ENCODE measurements at regions not wholly inside any gene's neighbourhood (a gene's known extent, or its start where the extent isn't known, plus 50 kb on each side); places are given as distances from the start of the nearest gene placed in this dataset.
A peak's percentile ranks its signal among the peaks of the same experiment; 100 is the strongest.

- DNase-seq (ENCODE audit: low read depth, low spot score): no peak
Observed at GRCh38 chr16:88284626-88285513, 97.9 kb upstream of the ZNF469 start.

GRCh38 chr16:88285514-88285822 lies 97.3 kb upstream of the ZNF469 start:
- no peak for DNase-seq (ENCODE audit: low read depth, low spot score)

GRCh38 chr16:88286301-88286923 lies 96.3 kb upstream of the ZNF469 start:
- no peak for DNase-seq (ENCODE audit: low read depth, low spot score)

DNA sequence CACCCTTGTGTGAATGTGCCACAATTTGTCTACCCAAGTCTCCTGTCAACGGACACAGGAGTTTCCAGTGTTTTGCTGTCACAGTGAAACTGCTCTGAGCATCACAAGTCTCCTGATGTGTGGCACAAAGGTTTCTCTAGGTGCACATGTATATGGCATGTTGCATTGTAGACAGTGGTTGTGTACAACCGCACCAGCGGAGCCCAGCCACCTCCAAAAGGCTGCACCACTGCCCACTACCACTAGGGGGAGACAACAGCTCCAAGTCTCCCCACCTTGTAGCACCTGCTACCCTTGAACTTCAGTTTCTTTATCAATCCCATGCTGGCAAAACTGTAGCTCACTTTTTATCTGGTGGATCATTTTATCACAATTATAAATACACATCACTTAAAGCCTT lies 95.5 kb upstream of the ZNF469 start:
- no peak for DNase-seq (ENCODE audit: low read depth, low spot score)

GRCh38 chr16:88288303-88288702 lies 94.5 kb upstream of the ZNF469 start:
- no peak for DNase-seq (ENCODE audit: low read depth, low spot score)

DNA sequence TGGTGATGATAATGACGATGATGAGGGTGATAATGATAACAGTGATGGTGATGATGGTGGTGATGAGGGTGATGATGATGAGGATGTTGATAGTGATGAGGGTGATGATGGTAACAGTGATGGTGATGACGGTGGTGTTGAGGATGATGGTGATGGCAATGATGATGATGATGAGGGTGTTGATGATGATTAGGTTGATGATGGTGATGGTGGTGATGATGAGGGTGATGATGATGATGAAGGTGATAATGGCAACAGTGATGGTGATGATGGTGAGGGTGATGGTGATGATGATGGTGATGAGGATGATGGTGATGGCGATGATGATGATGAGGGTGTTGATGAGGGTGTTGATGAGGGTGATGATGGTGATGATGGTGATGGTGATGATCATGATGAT lies 93.8 kb upstream of the ZNF469 start:
- no peak for DNase-seq (ENCODE audit: low read depth, low spot score)

- no peak for DNase-seq (ENCODE audit: low read depth, low spot score)
Observed at GRCh38 chr16:88289561-88289960, 93.2 kb upstream of the ZNF469 start.

GRCh38 chr16:88289968-88290401 lies 92.8 kb upstream of the ZNF469 start:
- no peak for DNase-seq (ENCODE audit: low read depth, low spot score)

DNA sequence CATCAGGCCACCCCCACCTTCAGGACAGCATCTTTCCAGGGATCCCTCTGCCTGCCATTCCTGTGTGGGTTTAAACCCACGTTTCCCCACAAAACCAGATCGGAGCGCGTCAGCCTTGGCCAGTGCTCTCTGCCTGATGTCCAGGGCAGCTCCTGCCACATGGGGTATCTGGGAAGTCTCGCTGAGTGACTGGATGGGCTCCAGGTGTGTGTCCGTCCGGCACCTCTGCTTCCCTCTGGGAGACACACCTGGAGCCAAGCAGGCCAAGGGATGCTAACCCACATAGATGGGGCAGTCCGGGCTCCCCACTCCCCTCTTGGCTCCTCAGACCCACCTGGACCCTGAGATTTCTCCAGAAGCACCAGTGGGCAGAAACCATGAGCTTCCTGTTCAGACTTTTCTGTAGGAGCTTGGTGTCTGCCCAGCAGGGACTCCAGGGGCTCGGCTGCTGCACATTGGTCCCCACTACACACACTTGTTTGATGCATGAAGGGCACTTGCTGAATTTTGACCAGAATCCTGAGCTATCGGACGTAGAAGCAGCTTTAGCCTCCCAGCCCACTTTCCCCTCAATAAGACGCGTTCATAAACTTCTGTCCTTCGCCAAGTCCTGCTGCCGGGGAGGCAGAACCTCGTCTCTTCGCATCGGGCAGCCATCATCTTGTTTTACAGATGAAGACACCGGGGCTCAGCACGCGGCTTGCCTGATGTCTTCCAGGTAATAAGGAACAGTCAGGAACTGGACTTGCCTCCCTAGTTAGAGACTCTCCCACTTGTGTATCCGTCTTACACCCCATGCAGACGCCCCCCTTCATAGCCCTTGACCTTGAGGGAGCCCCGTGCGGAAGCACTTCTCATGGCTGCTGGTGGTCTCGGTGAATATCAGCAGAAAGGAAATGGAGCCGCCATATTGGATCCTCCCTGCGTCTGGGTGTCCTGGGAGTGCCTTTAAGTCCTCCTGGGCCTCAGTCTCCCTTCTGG lies 91.6 kb upstream of the ZNF469 start:
- DNase-seq (ENCODE audit: low read depth, low spot score): no peak

- DNase-seq (ENCODE audit: low read depth, low spot score): no peak
Observed at GRCh38 chr16:88292007-88292970, 90.5 kb upstream of the ZNF469 start.

- no peak for DNase-seq (ENCODE audit: low read depth, low spot score)
Observed at GRCh38 chr16:88293097-88293496, 89.7 kb upstream of the ZNF469 start.

- no peak for DNase-seq (ENCODE audit: low read depth, low spot score)
Observed at GRCh38 chr16:88295671-88296436, 86.9 kb upstream of the ZNF469 start.

- DNase-seq (ENCODE audit: low read depth, low spot score): no peak
Observed at GRCh38 chr16:88296437-88297177, 86.2 kb upstream of the ZNF469 start.

DNA sequence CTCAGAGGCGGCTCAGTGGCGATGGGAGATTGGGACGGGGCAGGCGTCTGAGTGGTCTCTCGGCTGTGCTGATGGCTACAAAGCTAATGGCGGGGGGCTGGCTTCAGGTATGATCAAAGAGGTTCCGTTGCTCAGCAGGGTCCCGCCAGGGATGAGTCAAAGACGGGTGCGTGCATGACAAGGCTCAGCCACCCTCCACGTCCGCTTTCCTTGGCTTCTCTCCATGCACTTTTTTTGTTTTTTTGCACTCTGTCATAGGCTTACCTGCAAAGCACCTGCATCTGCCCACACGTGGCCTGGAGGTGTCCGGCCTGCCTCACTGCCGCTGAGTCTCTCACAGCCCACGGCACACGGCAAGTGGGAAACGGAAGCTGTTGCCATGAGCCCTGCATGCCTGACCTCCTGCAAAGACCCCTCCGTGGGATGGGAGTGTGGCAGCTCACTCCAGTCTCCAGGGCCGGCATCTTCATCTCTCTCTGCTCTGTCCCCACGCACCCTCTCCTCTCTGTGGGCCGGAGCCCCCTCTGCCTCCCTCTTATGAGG lies 85.5 kb upstream of the ZNF469 start:
- no peak for DNase-seq (ENCODE audit: low read depth, low spot score)

GRCh38 chr16:88298181-88298832 lies 84.5 kb upstream of the ZNF469 start:
- DNase-seq (ENCODE audit: low read depth, low spot score): peak; percentile 34

DNA sequence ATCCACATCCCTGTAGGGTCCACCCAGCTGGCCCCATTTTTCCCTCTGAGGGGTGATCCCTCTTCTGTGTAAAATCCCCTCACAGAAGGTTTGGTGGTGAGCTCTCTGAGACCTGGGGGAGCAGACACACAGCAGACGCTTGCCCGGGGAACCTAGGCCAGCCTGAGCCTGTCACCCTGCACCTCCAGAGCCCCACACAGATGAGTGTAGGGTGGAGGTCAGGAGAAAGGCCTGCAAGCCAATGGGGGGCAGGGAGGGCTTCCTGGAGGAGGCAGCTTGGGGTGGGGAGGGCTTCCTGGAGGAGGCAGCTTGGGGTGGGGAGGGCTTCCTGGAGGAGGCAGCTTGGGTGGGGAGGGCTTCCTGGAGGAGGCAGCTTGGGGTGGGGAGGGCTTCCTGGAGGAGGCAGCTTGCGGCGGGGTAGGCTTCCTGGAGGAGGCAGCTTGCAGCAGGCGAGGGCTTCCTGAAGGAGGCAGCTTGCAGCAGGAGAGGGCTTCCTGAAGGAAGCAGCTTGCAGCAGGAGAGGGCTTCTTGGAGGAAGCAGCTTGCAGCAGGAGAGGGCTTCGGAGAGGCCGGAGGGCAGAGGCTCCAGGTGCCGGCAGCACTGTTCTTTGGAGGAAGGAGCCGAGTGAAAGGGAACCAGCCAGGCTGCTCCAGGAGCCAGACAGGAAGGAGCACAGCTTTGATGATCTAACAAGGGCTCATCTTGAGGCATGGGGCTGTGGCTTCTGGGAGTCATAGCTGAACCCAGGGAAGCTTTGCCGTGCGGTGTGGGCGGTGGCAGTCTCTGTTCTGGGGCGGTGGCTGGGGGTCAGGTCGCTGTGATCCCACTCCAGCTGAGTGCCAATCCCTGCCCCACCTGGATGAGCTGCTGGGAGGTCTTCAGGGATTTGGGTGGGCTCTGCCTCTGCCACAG lies 83.7 kb upstream of the ZNF469 start:
- no peak for DNase-seq (ENCODE audit: low read depth, low spot score)

- no peak for DNase-seq (ENCODE audit: low read depth, low spot score)
Observed at GRCh38 chr16:88299751-88300462, 82.9 kb upstream of the ZNF469 start.
